ENCODE measurements at regions not wholly inside any gene's neighbourhood (a gene's known extent, or its start where the extent isn't known, plus 50 kb on each side); places are given as distances from the start of the nearest gene placed in this dataset.

DNA sequence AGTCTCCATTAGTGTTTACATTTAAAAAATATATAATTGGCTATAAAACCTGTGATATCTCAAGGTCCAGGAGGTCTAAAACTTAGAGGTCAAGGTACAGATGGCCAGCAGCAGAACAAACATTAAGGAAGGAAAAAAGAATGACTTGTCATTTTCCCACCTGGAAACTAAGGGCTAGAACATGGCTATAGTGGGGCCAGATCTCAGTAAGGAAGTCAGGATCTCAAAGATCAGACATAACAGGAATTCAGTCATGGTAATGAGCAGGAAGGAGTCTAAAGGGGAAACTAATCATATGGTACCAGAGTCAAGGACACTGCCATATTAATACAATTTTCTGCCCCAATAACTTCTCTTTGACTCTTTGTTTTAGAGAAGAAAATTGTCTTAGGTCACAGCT, 1018.8 kb downstream of the PLA2G4A start:
- TF ChIP-seq, protein P1, sequence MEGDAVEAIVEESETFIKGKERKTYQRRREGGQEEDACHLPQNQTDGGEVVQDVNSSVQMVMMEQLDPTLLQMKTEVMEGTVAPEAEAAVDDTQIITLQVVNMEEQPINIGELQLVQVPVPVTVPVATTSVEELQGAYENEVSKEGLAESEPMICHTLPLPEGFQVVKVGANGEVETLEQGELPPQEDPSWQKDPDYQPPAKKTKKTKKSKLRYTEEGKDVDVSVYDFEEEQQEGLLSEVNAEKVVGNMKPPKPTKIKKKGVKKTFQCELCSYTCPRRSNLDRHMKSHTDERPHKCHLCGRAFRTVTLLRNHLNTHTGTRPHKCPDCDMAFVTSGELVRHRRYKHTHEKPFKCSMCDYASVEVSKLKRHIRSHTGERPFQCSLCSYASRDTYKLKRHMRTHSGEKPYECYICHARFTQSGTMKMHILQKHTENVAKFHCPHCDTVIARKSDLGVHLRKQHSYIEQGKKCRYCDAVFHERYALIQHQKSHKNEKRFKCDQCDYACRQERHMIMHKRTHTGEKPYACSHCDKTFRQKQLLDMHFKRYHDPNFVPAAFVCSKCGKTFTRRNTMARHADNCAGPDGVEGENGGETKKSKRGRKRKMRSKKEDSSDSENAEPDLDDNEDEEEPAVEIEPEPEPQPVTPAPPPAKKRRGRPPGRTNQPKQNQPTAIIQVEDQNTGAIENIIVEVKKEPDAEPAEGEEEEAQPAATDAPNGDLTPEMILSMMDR (IDR thresholded peaks at IDR 0.05; ENCODE audit: low read depth, low read length): no peak
- TF ChIP-seq EZH2phosphoT487 (IDR thresholded peaks at IDR 0.05; ENCODE audit: low read depth): no peak

Data from OCI-LY3 (cell line).